ENCODE measurements at regions not wholly inside any gene's neighbourhood (a gene's known extent, or its start where the extent isn't known, plus 50 kb on each side); places are given as distances from the start of the nearest gene placed in this dataset.
"Not testable (repeated sequence)": the region's sequence is repeated elsewhere in the genome, so short reads cannot be mapped to it uniquely, and the experiment has no call there.

DNA sequence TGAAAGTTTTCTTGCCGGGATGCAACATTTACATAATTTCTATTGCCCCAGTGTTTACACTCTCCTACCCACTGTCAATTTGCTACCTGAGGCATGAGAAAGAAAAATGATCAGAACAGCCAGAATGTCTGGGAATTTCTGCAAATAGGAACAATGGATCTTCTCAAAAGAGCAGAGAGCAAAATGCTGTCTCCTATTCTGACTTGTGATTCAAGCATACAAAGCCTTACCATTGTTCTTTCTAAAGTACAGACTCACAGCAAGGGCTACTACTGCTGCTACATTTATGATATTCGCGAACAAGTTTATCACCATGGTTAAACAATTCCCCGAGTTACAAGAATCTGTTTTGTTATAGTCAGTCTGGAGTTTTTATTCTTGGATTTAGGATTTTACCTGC is 329.9 kb upstream of the CELF2 start:
- DNase-seq (ENCODE audit: low read depth in 2 of 3, low spot score in 2 of 3) = no peak

DNA sequence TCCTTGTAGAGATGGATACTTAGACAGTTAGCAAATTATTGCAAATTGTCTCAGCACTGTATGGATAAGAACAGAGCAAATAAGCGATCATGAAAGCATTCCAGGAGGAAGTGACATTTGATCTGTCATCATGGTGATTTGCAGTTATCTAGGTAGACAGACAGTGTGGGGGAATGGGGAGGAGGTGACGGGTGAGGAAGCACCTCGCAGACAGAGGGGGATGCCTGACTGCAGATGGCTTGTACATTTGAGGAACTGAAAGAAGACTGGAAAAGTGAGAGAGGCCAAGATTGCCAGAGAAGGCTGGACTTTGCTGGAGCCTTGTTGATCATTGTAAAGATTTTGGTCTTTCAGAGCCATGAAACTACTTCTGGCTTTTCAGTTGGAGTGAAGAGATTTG is 318.2 kb upstream of the CELF2 start:
- no peak for DNase-seq (ENCODE audit: low read depth in 2 of 3, low spot score in 2 of 3)

DNA sequence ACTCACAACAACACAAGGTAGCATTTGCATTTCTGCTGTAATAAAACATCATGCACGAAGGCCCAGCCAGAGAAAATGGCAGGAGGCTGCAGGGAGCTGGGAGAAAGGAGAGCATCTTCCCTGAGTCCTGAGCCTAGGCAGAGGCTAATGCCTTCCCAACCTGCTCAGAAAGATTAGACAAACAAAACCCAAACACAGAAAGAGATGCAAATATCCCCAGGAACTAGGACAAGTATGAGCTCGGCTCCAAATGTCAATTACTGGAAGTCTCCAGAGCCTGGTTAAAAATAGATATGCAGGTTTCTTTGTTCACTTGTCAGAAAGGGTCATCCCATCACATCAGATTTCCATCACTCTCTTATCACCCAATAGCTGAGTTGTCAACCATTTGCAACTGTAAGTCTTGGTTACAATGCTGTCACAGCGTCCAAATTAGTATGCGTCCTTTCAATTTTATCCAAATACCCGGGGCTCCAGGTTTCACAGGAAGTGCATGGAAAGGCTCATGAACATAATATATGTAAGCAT is 316.5 kb upstream of the CELF2 start:
- no peak for DNase-seq (ENCODE audit: low read depth in 2 of 3, low spot score in 2 of 3)

DNA sequence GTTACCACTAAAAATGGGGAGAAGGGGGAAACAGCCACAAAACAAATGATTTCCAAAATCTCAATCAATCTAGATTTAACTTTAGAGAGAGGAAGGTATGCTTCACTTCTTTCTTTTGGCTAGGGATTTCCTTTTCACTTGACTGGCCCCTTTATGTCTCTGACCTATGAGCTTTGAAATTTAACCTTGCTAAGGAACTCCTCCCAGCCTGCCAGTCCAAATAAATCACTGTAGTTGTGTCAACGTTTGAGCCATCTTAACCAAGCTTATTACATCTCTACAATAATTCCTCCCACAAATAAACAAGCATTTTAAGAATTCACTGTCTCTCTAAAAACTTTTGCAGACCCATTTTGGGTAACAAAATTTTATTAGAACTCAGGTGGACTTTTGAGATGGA is 315.5 kb upstream of the CELF2 start:
- DNase-seq (ENCODE audit: low read depth in 2 of 3, low spot score in 2 of 3) = no peak

DNA sequence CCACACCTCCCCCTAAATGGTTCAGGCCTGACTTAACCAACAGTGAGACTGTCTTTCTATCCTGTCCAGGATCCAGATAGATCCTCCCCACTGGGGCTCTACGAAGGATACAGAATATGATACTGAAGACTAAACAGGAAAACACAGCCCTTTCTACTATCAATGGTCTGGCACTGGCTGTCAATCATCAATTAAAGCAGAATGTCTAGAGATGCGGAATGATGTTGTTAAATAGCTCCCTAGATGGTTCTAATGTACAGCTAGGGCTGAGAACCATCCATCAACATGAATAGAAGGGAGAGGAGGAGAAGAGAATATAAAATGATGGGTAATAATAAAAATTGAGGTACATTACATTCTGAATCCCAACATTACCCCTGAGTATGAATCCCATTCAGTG is 314.3 kb upstream of the CELF2 start:
- DNase-seq (ENCODE audit: low read depth in 2 of 3, low spot score in 2 of 3) = no peak

DNA sequence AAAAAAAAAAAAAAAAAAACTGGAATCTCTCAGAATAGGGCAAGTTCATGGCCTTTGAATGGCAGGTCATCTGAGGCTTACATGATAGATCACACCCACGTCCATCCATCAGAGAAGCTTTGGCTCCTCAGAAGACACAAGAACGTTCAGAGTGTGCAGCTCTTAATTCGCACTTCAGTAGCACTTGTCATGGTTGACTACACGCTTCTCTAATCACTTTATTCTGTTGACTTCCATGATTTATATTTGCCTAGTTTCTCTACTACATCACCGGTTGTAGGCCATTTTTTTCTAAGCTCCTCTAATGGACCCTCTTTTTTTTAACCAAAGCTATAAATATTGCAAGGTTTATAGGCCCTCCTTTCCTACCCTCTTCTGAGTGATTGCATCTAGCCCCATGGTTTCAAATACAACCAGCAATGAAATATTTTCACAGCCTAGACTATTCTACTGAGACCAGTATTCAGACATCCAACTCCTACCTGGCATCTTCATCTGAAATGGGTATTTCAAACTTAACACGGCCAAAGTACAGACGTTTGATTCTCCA is 305.4 kb upstream of the CELF2 start:
- DNase-seq (ENCODE audit: low read depth in 2 of 3, low spot score in 2 of 3) = no peak

DNA sequence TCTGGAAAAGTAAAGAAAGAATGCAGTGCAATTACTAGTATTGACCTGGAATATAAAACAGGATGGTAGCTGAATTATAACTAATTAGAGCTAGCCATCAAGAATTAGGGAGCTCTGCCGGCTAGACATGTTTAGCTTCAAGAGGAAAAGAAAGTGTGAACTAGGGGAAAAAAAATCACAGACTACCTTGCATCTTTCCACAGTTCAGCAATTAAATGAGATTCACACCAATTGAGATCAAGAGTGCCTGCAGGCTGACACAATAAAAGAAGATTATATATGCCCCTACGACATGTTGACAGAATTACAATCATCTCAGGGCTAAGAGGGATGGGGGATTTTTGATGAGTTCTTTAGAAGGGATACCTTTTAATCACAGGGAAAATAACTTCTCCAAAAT is 303.3 kb upstream of the CELF2 start:
- no peak for DNase-seq (ENCODE audit: low read depth in 2 of 3, low spot score in 2 of 3)

DNA sequence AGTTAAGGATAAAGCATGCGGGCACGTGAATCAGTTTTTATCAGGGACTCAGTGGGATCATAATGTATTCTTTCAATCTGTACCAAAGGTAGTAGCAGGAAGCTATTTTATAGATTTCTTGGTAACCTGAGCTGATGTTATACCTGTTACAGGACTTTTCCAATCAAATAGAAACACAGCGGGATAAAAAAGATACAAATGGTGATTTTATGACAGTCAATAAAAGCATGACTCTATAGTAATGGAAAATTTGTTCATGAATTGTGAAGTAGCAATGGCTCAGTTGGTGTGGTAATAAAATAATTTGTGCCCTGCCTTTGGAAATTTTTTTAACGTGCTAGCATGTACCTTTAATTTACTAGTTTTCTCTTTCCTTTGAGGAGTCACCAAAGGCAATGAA is 300.7 kb upstream of the CELF2 start:
- DNase-seq (ENCODE audit: low read depth in 2 of 3, low spot score in 2 of 3) = no peak

DNA sequence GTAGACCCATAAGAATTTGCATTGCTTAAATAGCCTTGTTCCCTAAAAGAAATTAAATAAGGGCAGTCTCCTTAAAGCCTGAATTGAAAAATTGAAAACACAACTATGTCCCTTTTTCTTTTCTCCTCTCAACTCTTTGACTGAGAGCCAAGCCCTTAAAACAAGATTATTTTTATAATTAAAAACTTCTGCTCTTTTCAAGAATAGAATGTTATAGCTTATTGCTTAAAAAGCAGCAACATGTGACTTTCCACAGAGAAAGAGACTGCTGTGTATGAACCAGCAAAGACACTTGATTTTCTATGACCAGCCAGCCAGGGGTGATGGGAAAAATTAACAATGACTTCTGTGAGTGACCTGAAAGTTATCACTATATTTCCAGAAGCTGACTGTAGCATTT is 295.2 kb upstream of the CELF2 start:
- DNase-seq (ENCODE audit: low read depth in 2 of 3, low spot score in 2 of 3) = no peak

DNA sequence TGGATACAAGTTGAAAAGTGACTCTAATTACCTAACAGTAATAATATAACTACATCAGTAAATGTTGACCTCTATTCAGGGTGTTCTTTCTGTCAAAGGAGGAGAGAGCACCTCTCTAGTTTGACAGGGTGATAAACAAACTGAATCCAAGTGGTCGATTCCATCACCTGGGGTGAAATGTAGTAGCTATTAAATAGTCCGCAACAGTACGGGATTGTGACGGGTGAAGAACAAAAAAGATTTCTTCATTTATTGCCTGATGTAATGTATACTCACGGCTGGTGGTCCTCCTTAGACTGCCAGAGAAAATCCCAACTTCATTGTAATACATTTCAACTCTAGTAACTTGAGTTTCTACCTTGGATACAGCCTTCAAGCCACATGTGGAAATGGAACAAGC is 292.5 kb upstream of the CELF2 start:
- no peak for DNase-seq (ENCODE audit: low read depth in 2 of 3, low spot score in 2 of 3)

DNA sequence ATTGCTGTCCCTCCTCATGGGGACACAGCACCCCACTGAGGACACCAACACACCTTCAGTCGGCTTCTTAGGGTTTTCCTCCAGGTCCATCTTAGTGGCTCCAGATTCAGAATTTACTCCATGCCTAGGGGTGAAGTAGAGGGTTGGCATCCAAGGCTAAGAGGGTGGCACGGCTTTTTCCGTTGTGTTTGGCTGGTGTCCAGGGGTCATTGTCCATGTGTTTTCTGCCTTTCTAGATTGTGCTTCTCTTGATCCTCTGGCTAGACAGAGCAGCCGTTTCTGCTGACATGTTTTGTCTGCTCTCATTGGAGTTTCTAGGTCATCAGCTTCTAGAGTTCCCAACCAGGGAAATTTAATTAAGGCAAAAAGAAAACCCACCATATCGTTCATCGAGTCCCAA is 291.6 kb upstream of the CELF2 start:
- no peak for DNase-seq (ENCODE audit: low read depth in 2 of 3, low spot score in 2 of 3)

DNA sequence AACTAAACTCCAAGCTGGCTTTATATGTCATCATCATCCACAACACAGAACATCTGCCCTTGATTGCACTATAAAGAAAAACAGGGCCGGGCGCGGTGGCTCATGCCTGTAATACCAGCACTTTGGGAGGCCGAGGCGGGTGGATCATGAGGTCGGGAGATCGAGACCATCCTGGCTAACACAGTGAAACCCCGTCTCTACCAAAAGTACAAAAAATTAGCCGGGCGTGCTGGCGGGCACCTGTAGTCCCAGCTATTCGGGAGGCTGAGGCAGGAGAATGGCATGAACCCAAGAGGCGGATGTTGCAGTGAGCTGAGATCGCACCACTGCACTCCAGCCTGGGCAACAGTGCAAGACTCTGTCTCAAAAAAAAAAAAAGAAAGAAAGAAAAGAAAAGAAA is 290.3 kb upstream of the CELF2 start:
- DNase-seq (ENCODE audit: low read depth in 2 of 3, low spot score in 2 of 3) = not testable (repeated sequence)

DNA sequence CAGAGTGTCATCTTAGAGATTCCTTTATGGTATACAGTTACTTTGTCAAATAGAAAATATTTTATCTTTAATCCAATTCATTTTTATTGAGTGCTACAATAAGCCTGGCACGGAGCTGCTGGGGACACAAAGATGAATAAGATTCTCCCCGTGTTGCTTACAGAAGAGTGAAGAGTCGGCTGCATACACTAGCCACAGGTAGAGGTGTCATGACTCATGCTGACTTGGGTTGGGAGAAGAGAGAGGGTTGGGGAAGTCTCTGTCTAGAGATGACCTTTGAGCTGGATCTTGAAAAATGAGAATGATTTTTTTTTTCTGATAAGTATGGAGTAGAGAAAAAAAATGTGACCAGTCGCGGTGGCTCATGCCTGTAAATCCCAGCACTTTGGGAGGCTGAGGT is 289.9 kb upstream of the CELF2 start:
- DNase-seq (ENCODE audit: low read depth in 2 of 3, low spot score in 2 of 3) = no peak

DNA sequence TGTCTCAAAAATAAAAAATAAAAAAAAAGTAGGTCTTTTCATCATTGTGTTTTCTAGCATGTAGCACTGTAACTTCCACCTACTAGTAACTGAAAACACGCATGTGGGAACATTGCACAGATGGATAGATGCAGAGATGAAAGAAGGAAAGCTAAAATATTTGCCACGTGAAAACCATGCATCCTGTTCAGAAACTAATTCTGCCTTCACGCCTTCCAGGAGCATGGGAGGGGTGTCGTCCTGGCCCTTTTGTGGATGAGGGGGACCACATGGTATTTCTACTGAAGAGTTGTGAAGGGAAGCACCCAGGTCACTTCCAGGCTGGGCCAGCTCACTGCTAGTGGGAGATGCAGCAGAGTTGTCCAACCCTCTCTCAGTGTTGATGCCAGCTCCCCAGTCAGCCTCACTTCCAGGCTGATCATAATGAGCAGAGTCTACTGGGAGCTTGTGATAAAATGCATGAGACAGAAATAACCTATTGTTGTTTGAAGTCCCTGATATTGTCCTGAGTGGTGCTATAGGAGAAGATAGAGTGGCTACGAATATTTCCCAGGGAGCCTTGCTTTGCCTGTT is 287.1 kb upstream of the CELF2 start:
- DNase-seq (ENCODE audit: low read depth in 2 of 3, low spot score in 2 of 3) = no peak

DNA sequence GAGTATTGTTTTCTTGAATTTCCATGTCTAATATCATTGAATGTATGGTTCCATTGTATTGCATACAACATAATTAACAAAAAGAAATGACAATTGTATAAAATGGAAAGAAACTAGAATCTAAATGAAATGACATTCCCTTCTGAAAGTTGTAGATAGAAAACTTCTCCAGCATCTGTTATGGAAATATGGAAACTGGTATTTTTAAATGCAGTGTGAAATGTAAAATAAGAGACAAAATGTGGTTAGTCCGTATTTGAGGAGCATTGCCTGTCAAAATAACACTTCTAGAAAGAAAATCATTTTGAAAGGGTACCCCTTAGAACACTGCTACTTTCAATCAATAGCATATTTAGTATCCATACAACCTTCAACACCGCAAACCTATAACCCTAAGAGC is 286.3 kb upstream of the CELF2 start:
- no peak for DNase-seq (ENCODE audit: low read depth in 2 of 3, low spot score in 2 of 3)

DNA sequence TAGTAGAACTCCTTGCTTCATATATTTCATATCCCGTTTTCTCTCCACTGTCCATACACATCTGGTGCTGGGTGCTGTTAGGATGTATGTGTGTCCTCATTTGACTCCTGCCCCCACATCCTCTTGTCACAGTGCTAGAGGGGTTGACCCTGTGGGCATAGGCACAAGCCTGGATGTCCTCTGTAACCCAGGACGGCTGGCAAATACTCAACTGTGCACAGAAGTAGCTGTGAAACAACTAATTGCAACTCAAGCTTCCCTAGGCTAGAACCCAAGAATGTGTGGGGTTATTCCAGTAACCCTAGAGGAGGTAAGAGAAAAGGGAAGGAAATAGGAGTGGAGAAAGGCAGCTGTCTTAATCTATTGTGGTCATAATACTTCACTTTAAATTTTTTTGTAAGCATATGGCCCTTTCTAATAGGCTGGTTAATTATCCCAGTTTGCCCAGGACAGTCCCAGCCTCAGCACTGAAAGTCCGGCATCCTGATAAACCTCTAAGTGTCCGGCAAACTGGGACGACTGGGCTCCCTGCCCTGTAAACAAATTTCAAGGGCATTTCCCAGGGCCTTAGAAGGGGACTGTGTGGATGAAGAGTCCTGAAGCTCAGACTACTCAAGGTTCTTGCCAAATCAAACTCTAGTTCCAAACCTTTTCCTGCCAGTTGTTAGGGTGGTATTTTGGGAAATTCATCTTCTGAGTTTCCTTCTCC is 283.2 kb upstream of the CELF2 start:
- DNase-seq (ENCODE audit: low read depth in 2 of 3, low spot score in 2 of 3) = no peak

DNA sequence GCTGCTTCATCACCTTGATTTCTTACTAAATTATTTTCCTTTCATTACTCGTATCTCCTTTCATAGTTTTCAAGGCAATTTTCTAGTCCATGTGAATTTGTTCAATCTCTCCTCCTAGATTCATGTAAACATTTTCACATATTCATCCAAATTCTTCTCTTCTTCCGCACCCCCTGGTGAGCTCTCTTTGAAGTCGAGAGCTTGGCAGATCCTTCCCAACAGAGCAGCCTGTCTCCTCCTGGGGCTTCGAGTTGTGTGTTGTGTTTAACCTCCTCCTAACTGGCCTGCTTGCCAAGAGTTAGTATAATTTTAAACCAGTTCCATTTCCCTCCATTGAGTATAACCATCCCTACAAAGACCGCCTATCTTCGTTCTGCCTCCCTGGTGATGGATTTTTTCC is 272.4 kb upstream of the CELF2 start:
- DNase-seq (ENCODE audit: low read depth in 2 of 3, low spot score in 2 of 3) = no peak

DNA sequence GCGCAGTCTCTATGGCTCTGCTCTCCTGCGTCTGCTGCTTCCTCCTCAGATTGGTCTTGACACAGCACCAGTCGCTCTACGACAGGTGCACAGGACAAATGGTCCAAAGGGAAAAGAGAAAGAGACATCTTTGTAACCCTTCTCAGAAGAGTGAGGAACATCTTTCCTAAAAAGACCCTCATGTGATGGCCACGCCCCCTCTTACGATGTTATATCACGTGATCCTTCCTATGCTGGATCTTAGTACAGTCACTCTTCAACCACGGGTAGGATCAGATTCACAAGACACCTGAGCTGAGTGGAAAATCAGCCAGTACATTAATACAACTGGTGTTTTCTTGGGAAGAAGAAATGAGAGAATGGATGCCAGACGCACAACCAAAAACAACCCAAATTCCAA is 262.2 kb upstream of the CELF2 start:
- DNase-seq (ENCODE audit: low read depth in 2 of 3, low spot score in 2 of 3) = no peak

DNA sequence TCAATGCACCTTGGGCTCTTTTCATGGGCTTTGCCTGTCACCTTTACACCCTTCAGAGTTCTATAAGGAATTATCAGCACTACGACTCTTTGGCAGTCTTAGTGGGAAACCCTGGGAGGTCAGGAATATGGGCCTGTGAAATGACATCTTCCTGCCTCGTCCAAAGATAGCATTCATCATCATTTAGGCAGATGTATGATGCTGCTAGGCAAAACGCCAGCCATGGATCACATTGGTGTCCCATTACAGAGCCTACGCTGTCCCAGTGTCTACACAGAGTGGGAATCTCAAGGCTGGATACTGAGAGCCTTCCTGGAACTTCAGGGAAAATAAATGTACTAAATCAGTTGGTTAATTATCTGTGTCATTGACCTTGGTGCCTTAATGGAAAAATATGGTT is 259.4 kb upstream of the CELF2 start:
- DNase-seq (ENCODE audit: low read depth in 2 of 3, low spot score in 2 of 3) = no peak

DNA sequence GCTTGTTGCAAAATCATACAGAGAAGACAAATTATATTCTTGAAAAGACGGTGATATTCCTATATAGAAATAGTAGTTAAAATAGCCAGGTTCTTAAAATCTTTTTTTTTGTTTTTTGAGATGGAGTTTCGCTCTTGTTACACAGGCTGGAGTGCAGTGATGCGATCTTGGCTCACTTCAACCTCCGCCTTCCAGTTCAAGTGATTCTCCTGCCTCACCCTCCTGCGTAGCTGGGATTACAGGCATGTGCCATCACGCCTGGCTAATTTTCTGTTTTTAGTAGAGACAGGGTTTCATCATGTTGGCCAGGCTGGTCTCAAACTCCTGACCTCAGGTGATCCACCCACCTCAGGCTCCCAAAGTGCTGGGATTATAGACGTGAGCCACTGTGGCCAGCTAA is 257.9 kb upstream of the CELF2 start:
- not testable (repeated sequence) for DNase-seq (ENCODE audit: low read depth in 2 of 3, low spot score in 2 of 3)

DNA sequence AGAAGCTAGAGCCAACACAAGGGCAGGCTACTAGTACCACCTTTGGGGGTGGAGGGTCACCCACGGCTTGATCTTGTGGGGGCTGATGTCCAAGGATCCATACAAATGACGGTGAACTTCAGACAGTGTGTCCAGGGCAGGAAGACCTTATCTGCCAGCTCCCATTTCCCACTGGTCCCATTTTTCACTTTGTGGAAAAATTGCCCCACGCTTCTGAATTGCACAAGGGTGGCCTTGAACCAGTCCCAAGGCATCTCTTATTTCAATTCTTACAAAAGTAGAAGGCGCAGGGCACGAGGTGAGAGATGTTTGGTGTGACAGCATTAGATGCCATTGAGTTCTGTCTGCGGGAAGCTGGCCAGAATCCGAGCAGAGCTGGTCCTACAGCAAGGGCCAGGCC is 252.7 kb upstream of the CELF2 start:
- no peak for DNase-seq (ENCODE audit: low read depth in 2 of 3, low spot score in 2 of 3)

DNA sequence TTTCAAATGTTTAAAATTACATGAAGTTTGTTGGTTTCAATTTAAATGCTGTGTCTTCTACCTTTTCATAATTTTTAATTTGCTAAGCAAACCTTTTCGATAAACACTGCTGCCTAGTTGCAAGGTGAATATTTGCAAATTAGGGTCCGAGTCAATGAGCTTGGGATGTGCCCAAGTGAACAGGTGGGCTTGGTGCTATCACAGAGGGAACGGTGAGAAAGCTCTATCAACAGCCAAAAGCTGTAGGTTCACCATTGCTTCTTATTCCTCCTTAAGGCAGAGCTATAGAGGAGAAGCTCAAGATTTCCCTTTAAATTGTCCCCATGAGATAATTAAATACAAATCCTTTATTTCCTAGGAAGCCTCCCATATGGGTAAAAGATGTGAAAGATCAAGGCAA is 245.3 kb upstream of the CELF2 start:
- DNase-seq (ENCODE audit: low read depth in 2 of 3, low spot score in 2 of 3) = no peak

All from activated CD8-positive, alpha-beta memory T cell treated with anti-CD3 and anti-CD28 coated beads for 48 hours (primary cell).